GM19372 (cell line): ENCODE measurements at regions not wholly inside any gene's neighbourhood (a gene's known extent, or its start where the extent isn't known, plus 50 kb on each side); places are given as distances from the start of the nearest gene placed in this dataset.
"Not testable (repeated sequence)": the region's sequence is repeated elsewhere in the genome, so short reads cannot be mapped to it uniquely, and the experiment has no call there.

Experiments used
- ATAC-seq: cut with Tn5 transposase; IDR thresholded peaks from one replicate; pipeline ENCODE4 v1.9.1; 2021; ENCODE audit warnings: mild to moderate bottlenecking, low read depth, moderate library complexity; ENCODE audit not compliant: unreplicated experiment

DNA sequence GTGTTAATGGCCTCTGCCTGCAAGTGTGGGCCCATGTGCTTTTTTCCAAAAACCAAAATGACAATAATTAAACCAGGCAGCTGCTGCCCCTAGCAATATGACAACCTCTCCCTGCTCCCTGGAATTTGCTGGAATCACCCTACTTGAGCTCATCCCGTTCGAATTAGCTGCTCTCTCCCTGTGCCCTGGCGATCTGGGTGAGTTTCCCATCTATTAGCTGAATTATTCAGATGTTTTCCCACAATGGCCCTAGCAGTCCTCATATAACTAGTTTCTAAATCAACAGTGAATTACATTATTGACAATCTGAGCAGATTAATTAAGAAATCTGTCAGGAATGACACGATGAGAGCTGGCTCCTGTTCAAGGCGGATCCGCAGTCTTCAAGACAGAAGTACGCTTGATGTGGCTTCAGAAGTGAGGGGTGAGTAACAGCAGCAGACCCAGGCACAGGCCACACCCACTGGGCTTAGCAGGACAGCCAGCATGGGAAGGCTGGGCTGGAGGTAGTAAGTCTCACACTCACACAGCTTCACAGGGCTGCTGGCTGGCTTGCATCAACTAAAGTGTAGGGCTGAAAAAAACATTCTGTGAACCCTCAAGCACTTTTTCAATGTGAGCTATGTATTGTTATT, 366.2 kb upstream of the ID2 start:
- ATAC-seq, result no peak

DNA sequence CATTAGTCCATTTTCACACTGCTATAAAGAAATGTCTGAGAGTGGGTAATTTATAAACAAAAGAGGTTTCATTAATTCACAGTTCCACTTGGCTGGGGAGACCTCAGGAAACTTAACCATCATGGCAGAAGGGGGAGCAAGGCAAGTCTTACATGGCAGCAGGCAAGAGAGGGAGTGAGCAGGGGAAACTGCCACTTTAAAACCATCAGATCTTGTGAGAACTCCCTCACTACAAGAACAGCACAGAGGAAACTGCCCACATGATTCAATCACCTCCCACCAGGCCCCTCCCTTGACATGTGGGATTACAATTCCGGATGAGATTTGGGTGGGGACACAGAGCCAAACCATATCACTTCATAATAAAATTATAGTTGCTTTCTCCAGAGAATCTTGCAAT, 365.5 kb upstream of the ID2 start:
- no peak for ATAC-seq

DNA sequence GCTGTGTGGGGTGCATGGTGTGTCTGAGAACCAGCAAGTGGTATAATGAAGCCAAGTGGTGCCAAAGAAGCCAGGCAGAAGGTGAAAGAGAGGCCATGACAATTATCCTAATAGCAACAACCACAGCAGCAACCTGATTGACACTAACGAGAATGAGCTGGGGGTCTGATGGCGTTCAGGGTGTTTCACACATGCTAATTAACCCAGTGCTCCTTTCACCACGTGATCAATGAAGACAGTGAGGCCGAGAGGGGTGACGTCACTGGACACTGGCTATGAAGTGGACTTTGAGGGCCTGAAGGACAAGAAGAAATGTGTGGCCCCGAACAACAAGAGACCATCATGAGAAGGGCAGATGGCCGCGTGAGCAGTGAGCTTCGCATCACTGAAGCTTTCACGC, 364.4 kb upstream of the ID2 start:
- ATAC-seq, result no peak

DNA sequence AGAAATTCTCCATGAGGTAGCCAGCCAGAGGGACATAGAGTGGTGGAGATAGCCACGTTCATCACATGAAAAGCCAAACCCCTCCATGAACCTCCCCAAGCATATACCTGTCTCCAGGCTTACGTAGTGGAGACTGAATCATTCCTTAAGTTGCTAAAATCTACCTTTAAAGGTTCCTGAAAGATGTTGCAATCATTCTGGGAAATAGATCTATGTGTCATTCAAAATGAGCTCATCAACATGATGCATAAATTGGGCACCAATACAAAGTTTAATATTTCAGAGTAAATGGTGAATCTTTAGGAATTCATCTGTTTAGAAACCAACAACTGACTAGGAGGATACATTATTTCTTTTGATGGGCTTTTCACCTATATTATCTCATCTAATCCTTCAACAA, 362.6 kb upstream of the ID2 start:
- ATAC-seq, result no peak

DNA sequence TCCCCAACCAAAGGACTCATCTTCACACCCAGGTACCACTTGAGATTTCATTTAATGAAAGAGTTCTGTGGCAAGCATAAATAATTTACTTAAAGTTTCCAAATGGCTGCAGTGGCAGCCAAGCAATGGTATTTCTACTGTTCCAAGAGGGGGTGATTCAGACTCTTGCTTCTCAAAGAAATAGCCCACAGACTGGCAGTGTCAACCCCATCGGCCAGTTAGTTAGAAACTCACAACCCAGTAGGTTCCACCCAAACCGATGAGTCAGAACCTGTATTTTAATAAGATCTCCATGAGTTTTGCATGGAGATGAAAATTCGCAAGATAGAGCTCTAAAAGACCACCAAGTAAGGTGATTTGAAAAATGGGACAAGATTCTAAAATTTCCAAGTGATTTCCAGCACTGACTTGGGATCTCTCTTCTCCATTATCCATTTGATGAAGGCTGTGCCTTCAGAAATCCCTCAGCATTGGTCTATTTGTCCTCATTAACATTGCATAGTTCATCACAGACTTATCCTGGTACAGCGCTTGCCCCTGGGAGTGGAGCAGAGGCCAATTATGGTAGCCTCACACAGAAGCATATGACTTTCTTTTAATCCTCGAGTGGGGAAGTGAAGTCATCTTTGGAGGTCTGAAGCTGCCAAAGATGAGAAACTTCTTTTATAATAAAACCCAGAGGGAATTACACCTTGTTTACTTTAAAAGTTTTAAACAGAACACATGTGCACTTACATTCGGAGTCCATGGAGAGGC, 361.4 kb upstream of the ID2 start:
- ATAC-seq, result no peak

DNA sequence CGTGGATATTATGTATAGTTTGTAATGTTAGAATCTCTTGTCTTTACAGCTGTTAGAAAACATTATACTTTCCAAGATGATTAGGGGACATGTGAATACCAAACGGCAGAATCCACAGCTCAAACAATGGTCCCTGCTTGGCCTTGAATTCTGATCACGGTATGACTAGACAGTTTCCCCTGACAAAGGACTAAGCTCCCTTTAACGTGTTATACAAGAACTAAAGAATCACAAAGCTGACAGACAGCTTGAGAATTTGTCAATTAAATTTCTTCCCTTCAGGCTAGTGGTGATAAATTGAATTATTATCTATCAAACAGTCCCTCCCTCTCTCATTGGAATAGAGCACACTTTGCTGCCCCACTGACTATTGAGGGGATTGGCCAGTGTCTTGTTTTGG, 359.2 kb upstream of the ID2 start:
- ATAC-seq, result no peak

DNA sequence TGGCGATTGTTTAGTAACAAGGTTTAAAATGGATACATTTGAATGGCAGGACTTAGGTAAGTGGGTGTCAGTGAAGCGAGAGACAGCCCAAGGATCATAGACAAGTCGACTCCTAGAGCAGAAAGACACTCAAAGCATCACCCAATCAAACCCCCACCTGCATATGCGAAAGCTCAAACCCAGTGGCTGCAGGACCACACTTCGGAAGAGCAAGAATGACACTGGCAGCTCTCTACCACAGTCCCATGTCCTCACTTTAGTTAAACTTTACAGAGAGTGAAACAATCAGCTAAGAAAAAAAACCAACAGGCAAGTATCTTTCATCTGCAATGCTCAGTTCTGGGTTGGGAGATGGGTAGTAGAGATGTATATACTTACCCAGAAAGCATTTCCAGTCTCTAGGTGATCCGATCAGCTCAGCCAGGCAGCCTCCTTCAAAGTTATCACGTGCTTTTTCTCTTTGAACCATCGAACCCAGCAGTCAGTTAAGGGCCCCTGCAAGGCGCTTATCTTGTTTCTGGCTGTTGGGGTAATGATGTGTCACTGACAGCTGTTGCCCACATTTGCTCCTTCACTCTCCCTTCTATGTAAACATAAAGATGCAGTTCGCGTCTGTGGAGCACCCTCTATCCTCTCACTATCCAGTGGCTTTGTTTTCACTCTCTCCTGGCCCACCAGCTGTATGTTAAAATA, 357.5 kb upstream of the ID2 start:
- ATAC-seq, result no peak

DNA sequence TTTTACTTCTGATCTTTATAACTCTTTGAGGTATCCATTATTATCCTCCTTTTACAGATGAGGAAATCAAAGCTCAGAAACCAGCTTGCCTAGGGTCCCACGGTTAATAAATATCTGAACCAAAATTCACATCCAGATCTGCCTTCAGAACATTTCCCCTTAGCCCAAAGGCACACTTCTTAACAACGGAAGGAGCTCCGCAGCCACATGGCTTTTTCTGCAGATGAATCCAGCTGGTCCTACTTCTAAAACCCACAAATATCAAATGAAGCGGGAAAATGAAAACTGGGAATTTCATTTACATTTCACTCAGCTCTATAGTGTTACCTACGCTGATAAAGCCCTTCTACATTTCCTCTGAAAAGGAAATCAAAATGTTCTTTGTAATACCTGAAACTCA, 357.0 kb upstream of the ID2 start:
- no peak for ATAC-seq

DNA sequence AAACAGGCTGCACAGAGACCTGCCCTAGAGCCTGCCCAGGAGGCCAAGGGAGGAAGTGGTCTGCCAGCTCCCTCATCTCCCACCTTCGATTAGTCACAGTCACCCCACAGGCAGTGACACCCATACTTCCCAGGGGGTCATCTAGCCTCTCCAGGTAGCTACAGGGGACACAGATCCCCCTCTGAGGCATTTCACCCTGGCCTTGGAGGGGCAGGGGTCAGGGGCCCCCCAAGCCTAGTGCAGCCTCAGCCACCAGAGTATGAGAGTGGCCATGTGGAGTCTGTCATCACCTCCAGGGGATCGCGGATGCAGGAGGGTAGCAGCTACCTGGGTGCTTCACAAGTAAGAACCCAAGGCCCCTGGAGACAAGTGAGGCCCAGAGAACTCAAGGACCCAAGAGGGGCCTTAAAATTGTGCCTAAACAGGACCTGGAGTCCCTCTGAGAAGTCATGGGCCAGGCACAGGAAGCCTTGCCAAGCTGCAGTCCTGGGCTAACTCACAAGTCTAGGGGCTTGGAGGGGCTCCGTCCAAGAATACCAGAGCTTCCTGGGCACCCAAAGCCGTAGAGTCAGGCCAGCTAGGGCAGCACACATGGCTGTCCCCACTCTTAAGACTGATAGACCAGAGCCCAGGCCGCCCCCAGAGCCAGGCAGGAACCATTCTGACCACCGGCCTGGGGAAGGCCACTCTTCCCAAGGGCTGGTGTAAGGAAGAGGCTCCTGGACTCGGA, 354.3 kb upstream of the ID2 start:
- no peak for ATAC-seq

DNA sequence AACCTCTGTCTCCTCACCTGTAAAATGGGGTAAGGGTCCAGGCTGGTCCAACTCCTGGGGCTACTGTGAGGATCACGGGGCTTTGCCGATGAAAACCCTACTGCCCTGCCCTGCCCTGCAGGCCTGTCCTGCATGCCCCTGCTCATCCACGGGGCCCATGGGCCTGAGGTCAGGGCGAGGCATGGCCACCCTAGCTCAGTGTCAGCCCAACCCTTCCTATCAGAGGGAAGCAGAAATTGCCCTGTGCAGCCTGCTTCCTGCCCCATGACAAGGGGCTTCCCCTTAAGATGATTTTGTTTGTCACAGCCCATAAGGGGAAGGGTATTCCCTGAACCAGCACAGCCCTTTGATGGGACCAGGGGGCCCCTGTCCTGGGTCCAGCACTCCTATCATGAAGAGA, 353.6 kb upstream of the ID2 start:
- ATAC-seq, result no peak

DNA sequence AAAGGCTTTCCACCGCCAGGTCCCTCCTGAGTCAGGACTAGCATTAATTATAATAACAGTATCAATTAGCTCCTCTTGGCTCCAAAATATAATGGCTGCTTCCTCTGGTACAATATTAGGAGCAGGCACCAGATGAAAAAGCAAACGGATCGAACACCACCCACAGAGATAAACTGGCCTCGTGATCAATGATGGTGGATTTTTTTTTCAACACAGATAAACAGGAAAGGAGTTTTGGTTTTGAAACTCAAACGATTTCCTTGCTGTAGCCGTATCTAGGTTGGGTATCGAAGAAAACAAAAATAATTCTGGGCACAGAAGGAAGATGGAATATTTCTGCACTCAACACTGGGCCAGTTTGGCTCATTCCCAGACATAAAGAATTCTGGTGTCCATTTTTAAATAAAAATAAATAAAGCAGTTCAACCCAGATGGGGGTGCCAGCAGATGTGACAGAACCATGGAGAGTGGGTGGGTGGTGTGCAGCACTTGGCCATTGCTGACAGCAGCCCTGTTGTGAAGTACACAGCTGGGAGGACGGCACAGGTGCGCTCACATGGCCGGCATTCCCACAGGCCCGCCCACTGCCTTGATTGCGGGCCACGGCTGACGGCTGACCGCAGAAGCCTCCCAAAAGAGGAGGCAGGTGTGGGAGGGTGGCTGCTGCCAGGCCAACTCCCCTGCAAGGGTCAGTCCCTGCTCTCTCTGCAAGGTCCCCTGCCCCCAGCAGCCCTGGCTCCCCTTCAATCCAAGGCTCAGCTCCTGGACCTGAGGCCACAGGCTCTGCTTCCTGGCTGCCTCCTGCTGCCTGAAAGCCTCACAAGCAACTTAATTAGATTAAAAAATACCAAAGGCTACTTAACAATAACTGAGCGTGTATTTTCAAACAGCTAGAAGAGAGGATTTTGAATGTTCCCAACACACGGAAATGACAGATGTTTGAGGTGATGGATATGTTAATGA, 351.9 kb upstream of the ID2 start:
- ATAC-seq, result no peak

DNA sequence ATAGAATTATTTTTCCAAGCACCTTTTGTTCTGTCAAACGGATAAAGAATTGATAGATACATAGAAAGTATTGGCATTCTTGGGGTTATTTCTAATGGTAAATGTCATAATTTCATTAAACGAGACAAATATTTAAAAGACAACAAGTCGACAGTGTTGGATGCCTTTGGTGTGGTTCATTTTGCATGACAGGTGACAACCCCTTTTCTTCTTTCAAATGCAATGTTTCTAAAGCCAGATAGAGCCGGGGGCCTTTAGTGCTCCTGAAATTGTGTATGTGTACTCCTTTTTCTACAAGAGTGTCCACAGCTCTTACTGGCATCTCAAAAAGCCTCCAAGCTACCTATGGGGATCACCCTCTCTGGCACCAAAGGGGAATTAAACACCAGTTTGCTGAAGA, 350.8 kb upstream of the ID2 start:
- ATAC-seq, result no peak

DNA sequence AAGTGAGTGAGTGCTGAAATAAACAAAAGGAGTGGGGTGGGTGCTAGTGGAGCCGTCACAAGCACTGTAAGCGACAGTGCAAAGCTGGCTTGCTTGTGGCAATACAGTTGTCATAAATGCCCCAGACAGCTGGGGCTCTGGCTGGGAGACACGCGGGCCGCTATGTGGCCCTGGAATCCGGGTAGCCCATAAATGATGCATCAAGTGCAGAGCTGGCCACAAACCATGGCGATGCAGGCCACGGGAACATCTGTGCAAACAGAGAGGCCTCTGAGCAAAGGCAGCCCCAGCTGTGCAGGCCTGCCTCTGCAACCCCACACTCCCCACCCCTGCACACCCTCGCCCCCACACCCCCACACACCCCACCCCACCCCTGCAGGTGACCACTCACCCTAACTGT, 349.2 kb upstream of the ID2 start:
- ATAC-seq, result no peak

DNA sequence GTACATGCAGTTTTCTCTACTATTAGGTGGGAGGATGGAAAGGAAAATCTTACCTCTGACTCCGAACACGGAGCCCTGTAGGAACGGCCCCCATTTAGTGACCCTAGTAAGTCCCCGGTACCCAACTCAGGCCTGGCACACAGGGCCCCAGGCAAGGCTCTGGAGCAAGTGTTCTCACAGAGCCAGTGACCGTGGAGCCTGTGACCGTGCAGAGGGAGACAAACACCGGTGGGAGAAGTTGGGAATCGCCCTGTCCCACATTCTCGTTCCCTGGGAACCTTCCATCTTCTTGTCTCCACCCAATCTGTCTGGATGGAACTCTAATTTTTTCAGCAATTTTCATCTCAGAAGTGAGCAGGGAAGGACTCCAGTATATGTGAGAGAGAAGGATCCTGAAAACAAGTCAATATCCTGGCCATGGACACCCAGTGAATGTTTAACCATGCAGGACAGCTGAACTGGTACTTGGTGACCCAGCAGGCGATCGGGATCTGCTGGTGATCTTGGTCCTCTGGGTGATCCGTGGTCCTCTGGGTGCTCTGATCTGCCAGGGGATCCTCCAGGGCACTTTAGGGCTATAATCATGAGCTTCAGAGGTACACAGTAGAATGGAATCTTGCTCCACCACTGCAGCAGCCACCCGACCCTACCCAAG, 348.6 kb upstream of the ID2 start:
- no peak for ATAC-seq

DNA sequence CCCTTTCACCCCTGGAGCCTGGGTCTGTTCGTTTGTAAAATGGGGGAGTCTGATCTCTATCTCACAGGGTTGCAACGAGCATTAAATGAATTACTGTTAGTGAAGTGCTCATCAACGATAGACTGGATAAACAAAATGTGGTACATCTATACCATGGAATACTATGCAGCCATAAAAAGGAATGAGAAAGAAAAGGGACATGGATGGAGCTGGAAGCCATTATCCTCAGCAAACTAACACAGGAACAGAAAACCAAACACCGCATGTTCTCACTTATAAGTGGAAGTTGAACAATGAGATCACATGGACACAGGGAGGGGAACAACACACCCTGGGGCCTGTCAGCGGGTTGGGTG, 348.0 kb upstream of the ID2 start:
- not testable (repeated sequence) for ATAC-seq

DNA sequence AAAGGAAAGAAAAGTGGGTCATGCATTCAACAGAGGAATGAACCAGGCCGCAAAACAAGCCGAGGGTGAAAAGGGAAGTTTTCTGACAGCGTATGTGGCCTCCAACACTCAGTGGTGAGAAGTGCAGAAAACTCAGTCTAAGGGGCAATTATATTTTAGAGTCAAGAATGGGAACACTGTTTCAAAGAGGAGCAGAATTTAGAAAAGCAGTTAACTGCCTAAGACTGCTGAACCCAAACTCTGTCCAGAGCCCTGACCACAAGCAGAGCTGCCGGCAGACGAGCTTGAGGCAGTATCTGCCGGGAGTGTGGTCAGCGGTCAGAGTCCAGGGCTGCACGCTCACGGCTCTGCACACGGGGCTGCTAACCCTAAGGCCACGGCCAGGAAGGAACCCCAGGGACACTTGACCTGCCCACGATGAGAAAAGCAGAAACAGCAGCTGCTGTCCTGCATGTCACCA, 347.0 kb upstream of the ID2 start:
- no peak for ATAC-seq

DNA sequence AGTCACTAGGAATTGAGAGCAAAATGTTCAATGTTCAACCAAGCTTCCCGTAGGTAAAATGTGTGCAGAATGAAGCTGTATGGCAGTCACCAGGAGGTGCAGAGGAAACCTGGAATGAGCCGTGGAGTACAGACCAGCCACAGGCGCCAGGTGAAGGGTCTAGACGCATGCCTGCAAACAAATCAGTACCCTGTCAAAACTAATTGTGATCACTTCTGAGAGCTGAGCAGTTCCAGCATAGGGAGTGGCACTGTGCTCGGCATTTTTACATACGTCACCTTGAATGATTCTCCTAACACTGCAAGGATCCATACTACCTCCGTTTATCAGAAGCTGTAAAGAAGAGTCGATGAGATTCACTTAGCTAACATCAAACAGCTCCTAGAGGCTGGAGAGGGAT, 346.1 kb upstream of the ID2 start:
- ATAC-seq, result no peak

DNA sequence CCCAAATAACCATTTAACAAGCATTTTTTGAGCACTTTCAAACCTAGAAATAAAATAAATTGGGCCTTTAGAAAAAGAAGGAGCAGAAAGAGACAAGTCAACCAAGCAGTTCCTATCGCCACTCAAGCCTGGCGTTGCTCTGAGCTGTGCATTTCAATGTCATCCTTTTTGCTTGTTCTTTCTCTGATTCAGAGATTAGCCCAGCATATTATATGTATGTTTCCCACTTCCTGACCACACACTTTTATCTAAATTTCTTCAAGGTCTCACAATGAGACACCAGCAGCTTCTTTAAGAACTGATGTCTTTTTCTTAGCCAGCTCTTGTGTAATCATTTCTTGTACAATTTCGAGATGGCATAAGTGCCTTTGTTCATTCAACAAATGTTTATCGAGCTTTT, 344.5 kb upstream of the ID2 start:
- ATAC-seq, result no peak

DNA sequence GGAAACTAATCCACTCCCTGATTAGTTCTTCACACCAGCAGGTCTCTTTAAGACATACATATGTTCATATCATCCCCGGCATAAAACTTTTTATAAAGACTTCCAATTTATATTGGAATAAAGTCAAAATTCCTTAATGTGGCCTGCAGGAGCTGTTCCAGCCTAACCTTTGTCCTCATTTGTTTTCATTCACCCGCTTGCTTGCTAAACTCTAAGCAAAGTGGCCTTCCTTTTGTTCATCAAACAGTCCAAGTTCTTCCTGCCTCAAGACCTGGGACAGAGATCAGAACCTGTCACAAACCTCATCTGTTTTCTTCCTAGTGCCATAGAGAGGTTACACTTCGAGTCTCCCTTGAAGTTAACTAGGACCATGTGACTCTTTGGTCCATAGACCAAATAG, 339.4 kb upstream of the ID2 start:
- no peak for ATAC-seq

DNA sequence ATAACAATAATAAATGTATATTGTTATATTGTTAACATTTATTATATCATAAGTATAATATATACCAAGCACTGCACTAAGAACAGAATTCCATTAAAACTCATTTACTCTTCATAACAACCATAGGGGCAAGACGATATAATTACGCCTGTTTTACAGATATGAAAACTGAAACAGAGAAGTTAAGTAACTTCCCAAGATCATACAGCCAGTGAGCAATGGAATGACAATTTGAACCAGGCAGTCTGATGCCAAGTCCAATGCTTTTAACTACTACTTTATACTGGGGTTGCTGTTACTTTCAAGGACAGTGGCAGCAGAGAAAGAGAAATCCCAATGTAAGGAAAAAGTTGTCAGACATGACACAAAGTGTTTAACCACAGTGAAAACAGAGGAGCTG, 338.8 kb upstream of the ID2 start:
- ATAC-seq, result no peak
